GDM1 (cell line): ENCODE measurements at regions not wholly inside any gene's neighbourhood (a gene's known extent, or its start where the extent isn't known, plus 50 kb on each side); places are given as distances from the start of the nearest gene placed in this dataset.

Source experiments
- DNase-seq: peaks from one replicate; lab custom pipeline; 2025; lab: John Stamatoyannopoulos, UW

DNA sequence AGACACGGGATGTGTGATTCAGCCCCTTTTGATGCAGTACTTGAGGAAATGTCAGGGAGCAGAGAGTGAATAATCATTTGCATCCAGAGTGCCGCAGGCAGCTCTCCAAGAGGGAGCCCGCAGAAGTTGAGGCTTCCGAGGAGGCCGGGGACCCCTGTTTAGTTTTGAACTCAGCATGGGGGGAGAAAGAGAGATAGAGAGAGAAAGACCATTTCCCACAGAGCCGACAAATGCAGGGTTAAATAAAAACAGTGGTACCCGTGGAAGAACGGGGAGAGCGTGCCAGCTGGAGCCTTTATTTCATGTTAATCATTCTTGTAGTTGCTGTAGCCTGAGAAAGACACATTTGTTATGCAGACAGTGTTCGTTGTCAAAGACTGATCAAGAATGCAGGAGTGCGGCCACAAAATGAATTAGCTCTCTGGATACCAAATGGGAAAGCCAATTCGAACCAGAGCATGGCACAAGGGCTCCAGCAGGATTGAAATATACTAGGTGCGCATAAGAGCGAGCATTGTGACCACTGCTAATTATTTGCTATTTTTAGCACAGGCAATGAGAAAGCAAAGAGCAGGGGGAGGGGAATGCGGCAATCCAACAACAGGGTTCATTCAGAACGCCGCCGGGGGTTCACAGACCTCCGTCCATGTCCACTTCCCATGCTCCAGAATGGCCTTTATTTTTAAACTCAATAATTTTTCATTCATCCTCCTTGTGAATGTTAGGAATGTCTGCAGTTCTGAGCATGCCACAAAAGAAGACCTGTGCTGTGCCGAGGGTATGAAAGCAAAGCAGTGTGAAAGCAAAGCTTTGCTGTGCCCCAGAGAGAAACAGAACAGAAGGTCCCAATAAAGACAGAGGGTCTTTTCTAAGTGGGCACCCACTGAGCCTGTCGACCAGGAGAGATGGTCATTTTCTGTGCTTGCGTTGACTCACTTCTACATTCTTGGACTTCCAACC is 243.9 kb upstream of the VCX3A start:
- no peak for DNase-seq

DNA sequence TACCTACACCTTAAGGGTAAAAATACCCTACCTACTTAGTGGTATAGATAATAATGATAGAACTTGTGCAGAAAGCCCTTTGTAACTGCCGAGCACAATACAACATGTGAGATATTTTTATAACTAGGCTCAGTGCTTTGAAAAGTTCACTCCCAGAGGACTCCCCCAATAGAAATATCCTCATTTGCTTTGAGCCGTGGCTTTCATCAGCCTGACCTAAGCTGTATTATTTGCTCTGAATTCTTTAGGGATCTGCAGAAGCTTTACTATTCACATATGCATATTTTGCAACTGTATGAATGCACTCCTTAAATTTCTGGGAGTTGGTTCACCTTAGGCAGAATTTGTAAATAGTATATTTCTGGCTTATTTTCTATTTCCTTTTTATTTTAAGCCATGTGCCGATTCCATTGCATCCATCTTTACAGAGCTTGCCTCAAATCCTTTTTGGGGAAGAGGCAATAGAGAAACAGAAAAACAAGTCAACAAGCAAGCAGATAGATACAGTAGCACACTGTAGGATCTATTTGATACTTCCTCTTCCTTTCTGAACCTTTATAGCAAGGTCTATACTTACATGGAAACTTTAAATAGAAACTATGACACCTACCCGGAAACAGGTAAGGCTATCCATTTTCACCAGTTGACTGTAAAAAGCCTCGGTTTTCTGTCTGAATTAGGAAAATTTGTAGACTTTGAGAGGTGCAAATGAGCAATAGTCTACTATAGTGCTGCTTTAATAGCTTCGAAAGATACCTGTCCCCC is 242.5 kb upstream of the VCX3A start:
- DNase-seq, result no peak

DNA sequence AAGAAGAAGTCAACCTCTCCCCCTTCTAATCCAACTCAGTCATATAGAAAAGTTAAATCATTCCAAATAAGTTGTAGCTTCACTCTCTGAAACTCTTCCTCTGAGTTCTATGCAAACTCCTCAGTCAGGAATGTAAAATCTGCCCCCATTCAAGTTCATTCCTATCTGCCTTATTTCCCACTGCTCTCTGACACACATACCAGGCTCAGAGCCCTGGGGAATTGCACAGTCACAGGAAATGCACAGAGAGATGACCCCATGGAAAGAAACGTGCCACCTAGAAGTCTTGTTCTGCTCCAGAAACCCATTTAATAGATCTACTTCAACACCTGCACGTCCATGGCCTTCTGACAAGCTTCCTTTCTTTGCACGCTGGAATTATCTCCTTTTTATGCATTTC is 236.0 kb upstream of the VCX3A start:
- DNase-seq, result no peak

DNA sequence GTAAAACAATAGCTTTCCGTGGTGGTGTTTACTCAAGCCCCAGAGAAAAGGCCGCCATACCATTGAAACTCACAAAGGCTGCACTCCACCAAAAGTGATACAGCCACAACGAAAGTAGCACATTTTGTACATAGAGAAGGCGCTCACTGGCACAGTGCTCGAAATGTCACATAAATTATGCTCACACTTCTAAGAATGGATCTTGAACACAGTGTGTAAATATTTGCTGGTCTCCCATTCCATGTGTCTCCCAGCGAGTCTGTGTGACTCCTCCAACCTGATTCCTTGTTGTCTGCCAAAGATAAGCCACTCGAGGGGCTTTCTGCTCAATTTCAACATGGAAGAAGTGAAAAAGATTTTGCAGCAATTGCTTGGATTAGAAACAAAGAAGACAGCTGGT is 234.0 kb upstream of the VCX3A start:
- DNase-seq, result no peak

DNA sequence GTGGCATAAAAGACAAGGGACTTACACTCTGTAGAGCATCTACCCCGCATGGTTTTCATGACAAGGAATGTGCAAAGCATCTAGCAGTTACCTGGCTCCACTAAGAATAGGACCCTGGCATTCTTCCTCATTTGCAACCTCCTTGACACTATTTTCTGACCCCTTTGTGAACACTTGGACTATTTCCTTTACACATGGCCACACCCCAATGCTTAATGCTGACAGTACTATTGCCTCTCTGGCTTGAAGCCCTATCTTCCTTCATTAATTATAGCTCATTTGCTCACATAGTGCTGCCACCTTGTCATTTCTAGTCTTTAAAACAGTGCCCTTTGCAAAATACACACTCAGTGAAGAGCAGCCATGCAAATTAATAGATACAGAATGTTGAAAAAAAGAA is 226.3 kb upstream of the VCX3A start:
- no peak for DNase-seq

DNA sequence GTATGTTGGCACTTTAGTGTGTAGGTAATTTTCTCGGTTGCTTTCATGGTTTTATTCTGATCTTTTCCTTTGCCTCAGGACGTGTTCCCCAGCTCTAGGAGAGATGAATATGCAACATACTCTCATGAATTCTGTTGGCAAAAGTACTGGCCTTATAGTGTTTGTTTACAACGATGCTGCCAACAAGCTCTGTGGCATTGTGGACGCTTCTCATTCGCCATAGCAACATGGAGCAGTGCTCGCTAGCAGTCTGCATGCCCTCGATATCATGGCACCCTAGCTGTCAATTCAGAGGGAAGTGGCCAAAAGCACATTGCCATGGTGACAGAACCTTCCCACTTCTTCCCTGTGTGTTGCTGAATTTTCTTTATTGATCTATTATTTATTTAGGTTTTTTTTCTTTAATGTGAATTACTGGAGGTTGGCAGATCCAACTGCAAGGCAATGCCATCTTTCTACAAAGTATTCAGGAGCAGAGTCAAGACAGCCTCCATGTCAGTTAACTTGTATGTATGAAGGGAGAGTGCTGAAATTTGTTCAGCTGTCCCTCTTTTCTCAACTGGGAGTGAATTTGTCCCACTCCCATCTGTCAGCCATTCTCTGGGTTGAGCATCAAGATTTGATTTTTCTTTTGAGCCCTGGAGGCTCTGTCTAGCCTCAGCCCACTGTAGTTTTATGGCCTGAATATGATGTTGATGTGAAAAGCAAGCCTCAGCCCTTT is 224.9 kb upstream of the VCX3A start:
- no peak for DNase-seq

DNA sequence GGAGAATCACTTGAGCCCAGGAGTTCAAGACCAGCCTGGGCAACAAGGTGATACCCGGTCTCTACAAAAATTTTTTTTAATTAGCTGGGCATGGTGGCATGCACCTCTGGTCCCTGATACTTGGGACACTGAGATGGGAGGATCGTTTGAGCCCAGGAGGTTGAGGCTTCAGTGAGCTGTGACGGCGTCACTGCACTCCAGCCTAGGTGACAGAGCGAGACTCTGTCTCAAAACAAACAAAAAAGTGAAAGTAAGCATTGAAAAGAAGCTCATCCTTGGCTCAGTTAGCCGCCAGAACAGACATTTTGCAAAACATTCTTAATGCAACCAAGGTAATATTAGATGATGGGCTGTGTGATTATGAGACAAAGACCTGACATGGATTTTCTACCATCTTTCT is 223.3 kb upstream of the VCX3A start:
- DNase-seq, result no peak

DNA sequence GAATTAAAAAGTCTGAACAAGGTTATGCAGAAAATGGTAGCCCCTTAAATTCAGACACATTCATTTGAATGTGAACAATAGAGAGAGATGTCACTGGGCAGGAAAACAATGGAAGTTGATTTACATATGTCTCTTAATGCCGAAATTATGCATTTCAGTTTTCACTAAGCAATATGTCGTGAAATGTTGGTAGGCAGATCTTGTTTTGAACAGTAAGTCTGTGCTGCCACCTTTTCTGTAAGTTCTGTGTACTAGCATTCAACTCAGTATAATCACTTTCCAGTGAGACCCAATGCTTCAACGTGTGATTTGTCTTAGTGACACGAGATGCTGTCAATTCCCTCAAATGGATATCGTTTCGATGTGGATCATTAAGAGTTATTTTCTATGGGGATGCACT is 222.7 kb upstream of the VCX3A start:
- no peak for DNase-seq

DNA sequence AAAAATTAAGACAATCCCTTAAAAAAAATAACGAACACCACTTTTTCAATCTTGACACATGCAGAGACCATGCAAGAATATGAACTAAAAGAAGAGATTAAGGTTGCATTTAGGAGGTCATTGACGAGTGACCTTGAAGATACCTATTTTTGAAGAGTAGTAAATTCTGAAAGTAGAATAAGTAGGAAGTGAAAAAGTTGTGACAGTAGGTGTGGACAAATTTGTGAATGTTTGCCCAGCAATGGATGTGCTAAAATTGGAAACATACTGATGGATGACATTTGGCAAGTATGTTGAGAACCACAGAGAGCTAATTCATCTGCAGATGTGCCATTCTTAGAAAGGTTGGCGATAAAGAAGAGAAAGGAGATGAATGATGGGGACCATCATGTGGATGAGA is 213.7 kb upstream of the VCX3A start:
- no peak for DNase-seq

DNA sequence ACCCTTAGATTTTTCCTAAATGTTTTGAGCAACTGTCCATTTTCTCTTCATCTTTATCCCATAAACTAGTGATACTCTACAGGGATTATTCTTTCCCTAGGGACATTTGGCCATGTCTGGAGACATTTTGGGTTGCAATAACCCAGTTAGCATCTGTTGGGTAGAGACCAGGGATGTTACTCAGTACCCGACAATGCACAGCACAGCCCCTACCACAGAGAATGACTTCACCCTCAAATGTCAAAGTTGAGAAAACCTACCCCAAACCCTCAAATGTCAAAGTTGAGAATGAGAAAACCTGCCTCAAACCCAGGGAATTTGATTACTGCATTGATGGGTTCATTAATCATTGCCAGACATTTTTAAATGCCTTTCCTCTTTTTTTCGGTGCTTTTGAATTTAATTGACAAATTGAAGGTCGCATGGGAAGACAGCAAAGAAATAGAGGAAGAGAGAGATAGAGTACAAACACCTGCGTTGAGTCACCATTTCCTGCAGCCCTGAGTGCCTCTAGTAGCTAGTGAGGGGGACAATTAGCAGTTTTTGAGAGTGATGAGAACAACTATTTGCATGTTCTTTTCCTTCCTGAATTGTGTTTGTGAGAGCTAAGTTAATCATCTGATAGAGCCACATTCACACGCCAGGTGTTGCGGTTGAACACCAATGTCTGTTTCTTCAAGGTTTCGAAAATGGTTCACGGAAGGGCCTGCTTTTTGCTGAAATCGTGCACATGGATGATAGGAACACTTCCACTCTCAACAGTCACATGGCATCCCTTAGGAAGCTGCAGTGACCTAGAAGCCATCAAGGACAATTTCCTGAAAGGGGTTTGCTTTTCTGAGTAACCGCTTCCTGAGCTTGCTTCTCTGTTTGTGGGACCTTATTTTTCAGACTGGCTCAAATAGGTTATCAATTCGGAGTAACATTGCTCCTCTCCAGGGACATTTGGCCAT is 203.9 kb upstream of the VCX3A start:
- DNase-seq, result no peak

DNA sequence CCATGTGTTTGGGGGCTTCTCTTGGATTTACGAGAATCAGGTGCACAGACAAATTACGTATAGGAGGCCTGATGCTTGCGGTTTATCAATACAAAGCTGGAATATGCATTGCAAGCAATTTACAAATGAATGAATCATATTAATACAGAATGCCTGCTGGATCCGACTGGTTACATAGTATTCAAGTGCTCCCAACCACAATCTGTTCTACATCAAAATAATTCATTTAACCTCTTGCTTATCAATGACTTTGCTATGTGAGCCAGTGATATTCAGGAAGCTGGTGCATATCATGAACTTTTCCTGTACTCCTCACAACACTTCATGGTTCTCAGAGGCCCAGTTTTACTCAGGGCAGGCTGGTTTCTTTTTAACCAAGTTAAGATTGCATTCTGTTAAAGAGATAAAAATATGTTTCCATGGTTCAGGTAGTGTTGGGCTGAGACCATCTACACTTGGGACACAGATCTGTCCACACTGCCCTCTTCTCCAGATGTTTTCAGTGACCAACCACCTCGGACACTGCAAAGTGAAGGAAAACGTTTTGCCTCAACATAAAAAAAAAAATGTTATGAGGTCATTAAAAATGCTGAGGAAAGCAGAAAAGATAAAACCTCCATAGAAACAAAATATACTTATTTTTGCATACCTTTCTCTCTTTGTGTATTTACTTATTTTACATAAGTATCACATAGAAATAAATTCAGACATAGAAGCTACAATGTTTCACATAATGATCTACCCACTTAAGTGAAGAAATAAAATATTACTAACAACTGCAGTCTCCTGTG is 200.1 kb upstream of the VCX3A start:
- DNase-seq, result no peak

DNA sequence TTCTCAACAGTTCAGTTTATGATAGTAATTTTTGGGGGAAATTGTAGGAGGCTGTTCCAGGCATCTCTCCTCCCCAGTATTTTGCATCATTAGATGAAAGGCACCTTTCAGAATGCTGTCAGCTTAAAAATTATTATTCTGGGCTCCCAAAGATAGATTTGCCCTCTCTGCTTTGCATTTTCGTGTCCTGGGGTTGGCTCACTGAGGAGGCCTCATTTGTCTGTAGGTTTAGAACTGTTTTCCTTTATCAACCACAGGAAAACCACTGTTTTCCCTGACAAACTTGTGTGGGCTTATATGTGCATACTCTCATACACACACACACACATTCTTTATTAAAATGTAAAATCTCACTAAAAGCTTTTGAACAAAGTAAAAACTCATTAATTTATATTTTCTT is 197.2 kb upstream of the VCX3A start:
- DNase-seq, result no peak

DNA sequence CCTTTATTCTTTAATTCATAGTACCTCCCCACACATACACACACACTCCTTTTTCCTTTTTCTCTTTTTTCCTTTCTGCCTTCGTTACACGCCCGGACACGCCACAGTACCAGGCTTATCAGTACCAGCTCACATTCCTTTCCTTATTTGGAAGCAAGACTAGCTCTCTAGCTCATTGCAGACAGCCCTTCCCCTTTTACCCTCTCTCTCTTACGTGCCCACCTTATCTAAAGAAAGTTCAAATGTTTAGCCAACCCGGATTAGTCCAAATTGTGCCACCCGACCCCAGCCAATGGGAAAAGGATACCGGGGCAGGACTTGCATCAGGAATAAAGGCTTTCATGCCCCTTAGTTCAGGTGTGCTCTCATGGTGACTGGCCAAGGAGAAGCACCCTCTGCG is 194.7 kb upstream of the VCX3A start:
- DNase-seq, result no peak

DNA sequence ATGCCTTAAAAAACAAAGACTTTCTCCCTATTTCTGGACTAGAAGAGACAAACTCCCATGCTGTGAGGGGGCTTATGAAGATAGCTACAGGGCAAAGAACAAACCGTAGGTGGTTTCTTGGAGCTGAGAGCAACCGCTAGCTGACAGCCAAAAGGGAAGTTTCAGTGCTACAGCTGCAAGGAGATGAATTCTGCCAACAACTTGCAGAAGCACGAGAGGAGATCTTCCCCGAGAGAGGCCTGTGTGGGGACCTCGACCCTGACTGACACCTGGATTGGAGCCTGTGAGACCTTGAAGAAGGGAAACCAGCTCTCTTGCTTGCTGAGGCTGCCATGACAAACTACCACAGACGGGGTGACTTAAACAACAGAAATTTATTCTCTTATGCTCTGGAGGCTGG is 183.8 kb upstream of the VCX3A start:
- DNase-seq, result no peak

DNA sequence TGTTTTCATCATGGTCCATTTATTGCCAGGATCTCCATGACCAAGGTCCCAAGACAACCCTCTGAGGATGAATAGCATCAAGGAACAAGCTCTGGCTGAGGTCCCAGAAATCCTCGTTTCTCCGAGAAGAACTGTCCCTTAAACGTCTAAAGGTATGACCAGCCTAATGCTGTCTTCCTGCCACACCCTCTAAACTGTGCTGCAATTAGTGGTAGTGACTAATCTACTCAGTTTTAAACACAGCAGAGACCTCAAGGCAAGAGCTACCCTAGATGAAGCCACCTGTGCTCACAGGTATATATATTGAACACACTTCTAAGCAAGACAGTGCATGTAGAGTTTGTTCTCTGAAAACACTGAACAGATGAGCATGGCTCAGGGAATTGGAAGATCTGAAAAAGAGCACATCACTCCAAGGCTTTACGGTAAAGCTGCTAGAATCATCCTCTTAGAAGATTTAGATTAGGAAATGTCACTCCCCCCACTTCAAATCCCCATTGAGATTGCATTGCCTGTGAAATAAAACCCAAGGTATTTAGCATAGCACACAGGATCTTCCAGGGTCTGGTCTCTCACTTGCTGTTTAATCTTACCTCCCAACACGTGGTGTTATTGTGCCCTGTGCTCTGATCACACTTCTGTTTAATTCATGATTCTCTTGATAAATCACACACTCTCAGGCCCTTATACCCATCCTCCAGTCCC is 173.9 kb upstream of the VCX3A start:
- DNase-seq, result no peak

DNA sequence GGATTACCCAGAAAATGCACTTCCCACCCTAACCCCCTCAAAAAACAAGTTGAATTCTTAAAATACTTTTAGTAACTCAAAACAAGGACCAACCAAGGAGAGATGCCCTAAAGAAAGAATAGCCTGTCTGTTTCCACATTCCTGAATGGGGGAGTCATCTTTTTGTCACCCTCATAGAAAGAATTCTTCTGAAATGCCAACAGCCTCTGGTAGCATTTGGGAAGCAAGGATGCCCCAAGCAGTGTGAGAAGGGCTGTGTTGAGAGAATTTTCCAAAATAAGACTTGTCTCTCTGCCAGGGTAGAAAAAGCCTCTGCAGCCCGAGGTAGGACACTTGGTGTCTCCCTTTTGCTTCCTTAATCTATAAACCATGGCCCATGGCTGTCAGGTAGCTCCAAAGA is 173.1 kb upstream of the VCX3A start:
- no peak for DNase-seq

DNA sequence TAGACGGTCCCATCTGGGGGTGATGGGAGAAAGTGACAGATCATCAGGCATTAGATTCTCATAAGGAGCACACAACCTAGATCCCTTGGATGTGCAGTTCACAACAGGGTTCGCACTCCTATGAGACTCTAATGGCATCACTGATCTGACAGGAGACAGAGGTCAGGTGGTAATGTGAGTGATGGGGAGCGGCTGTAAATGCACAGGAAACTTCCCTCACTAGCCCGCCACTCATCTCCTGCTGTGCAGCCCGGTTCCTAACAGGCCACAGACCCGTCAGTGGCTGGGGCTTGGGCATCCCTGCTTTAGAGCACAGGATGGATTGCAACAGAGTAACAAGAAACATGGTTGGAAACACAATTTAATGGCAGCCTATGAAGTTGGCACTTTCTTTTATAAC is 172.6 kb upstream of the VCX3A start:
- no peak for DNase-seq

DNA sequence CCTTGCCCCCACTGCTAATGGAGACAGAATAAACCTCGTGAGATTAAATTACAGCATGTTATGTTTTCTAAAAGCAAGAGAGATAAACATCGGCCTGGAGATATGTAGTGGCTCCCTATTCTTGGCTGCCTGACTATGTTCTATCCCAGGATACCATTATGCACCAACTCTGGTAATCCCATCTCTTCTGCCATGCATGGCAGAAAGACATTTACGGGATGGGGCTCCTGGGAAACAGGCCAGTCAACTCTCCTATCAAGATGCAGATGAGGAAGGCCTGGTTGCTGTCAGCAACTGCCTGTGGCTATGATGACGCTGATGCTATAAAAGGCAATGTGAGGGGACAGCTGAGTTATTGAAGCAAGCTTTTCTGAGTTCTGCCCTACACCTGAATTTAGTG is 166.2 kb upstream of the VCX3A start:
- no peak for DNase-seq

DNA sequence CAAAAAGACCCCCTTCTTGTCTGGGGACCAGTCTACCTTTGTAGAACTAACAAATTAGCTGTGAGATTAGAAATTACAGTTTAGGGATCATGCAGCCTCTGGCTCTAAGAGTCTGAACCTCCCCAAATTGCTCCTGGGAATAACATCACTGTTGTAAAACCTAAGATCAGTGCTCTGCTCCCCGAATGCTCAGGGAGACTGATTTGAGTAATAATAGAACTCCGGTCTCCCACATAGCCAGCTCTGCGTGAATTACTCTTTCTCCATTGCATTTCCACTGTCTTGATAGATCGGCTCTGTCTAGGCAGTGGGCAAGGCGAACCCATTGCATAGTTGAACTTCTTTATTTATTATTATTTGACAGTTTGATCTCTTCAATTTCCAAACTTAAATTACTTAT is 160.8 kb upstream of the VCX3A start:
- DNase-seq, result no peak

DNA sequence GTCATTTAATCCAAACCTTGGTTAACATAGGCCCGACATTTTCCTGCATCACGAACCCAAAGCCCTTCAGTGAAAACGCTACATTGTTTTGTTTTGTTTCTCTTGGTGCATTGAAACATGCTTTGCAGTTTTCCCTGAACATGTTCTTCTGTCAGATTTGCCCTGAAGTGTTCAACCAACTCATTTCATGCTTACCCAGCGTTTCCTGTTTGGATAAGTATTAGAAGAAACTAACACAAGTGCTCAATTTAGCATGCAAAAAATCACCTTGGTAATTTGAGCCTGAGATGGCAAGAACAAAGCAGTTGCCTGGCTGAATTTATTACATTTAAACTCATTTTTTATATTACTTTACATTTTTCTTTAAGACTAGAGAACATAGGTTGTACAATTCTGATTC is 160.1 kb upstream of the VCX3A start:
- DNase-seq, result no peak
